WERI-Rb-1 (cell line): ENCODE measurements at regions not wholly inside any gene's neighbourhood (a gene's known extent, or its start where the extent isn't known, plus 50 kb on each side); places are given as distances from the start of the nearest gene placed in this dataset.

Experiments used
- DNase-seq: peaks from one replicate; pipeline ENCODE4 v3.0.0-alpha.2; 2020
- H3K27ac ChIP-seq: fragments of 250-450 bp; sonication (Bioruptor Pico); 2 replicates; pipeline ENCODE4 v1.5.1; 2020; ENCODE audit warnings: mild to moderate bottlenecking, moderate library complexity
- H3K27me3 ChIP-seq: fragments of 250-450 bp; sonication (Bioruptor Pico); 2 replicates; pipeline ENCODE4 v1.5.1; 2021; ENCODE audit warnings: mild to moderate bottlenecking, low read depth, moderate library complexity; ENCODE audit not compliant: insufficient read depth, severe bottlenecking
- H3K36me3 ChIP-seq: fragments of 250-450 bp; sonication (Bioruptor Pico); 2 replicates; pipeline ENCODE4 v1.5.1; 2020; ENCODE audit warnings: mild to moderate bottlenecking, moderate library complexity
- H3K4me3 ChIP-seq: 2 replicates; pipeline ENCODE4 v1.5.1; 2011; ENCODE audit warnings: low read depth, mild to moderate bottlenecking, control low read depth, low read length
- H3K9me3 ChIP-seq: fragments of 250-450 bp; sonication (Bioruptor Pico); 2 replicates; pipeline ENCODE4 v1.5.1; 2021; ENCODE audit warnings: mild to moderate bottlenecking, moderate library complexity; ENCODE audit not compliant: severe bottlenecking
- CTCF ChIP-seq: IDR thresholded peaks from 2 replicates; pipeline ENCODE4 v1.5.1; 2011; ENCODE audit warnings: low read depth, mild to moderate bottlenecking, control low read depth, inconsistent platforms, low read length

DNA sequence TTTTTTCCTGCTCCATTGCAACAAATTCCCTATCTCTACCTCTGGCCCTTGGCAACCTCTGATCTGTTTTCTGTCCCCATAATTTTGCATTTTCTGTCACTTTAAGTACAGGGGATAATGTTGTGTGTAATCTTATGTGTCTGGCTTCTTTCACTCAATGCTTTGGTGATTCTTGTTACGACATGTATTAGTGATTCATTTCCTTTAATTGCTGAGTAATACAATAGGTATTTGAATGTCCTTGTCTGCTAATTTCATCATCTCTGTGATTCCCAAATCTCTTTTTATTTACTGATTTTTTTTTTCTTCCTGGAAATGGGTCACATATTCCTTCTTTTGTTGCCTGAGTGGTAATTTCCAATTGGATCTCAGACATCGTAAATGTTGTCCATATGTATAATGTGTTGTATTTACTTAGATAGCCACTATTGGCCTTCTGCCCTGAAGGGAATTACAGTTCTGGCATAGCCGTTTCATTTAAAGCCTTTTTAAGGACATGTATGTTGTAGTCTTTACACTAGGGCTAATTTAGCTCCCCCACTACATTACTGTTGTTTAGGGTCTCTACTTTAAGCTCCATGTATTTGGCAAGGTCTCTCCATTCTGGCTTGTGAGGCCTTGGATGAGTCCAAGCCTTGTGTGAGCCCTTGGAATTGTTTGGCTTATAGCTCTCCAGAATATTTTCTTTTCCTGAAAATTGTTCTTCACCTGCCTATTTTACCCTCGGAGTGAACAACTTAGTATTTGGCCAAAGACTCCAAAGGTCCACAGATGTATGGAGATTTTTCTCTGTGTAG, 683.8 kb downstream of the LRRC70 start:
- TF ChIP-seq CTCF = no peak
- no peak overlapping the region for H3K27ac ChIP-seq
- DNase-seq = no peak
- H3K9me3 ChIP-seq = no peaks in the 10 kb centered on the region
- no peak overlapping the region for H3K4me3 ChIP-seq
- no peaks in the 10 kb centered on the region for H3K36me3 ChIP-seq
- H3K27me3 ChIP-seq = no peaks in the 10 kb centered on the region

DNA sequence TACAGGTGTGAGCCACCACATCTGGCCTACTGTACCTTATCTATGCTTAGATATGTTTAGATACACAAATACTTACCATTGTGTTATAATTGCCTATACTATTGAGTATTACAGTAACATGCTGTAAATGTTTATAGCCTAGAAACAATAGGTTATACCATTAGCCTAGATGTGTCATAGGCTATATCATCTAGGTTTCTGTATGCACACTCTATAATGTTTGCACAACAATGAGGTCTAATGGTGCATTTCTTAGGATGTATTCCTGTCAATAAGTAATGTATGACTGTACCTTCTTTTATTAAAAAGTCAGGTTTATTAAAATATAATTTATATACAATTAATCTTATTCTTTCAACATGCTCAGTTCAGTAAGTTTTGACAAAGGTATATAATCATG, 683.1 kb downstream of the LRRC70 start:
- no peak overlapping the region for H3K4me3 ChIP-seq
- H3K27ac ChIP-seq = no peak overlapping the region
- H3K36me3 ChIP-seq = no peaks in the 10 kb centered on the region
- TF ChIP-seq CTCF = no peak
- no peaks in the 10 kb centered on the region for H3K27me3 ChIP-seq
- no peak for DNase-seq
- H3K9me3 ChIP-seq = no peaks in the 10 kb centered on the region

DNA sequence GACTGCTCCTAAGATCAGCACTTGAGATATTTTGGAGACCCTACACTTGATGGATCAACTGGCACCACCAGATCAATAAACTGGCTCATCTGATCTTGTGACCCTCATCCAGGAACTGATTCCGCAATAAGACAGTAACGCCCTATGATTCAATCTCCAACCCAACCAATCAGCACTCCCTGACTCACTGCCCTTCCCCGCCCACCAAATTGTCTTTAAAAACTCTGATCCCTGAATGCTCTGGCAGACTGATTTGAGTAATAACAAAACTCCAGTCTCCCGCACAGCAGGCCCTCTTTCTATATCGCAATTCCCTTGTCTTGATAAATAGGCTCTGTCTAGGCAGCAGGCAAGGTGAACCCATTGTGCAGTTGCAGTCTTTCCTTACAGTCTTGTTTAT, 677.0 kb downstream of the LRRC70 start:
- no peaks in the 10 kb centered on the region for H3K27me3 ChIP-seq
- H3K9me3 ChIP-seq = no peaks in the 10 kb centered on the region
- no peaks in the 10 kb centered on the region for H3K36me3 ChIP-seq
- DNase-seq = no peak
- H3K27ac ChIP-seq = no peak overlapping the region
- H3K4me3 ChIP-seq = no peak overlapping the region
- TF ChIP-seq CTCF = no peak

GRCh38 chr5:63250939-63251338, 672.3 kb downstream of the LRRC70 start:
- no peaks in the 10 kb centered on the region for H3K36me3 ChIP-seq
- H3K9me3 ChIP-seq = no peaks in the 10 kb centered on the region
- DNase-seq = no peak
- TF ChIP-seq CTCF = no peak
- H3K27me3 ChIP-seq = no peaks in the 10 kb centered on the region
- no peak overlapping the region for H3K4me3 ChIP-seq
- no peak overlapping the region for H3K27ac ChIP-seq

GRCh38 chr5:63249960-63250359, 671.3 kb downstream of the LRRC70 start:
- Histone ChIP-seq H3K9me3 (no peaks in the 10 kb centered on the region), H3K36me3 (no peaks in the 10 kb centered on the region), H3K4me3 (no peak overlapping the region), H3K27me3 (no peaks in the 10 kb centered on the region), H3K27ac (no peak overlapping the region)
- DNase-seq = no peak
- TF ChIP-seq CTCF = no peak

- H3K4me3 ChIP-seq = no peak overlapping the region
- no peak for TF ChIP-seq CTCF
- H3K27ac ChIP-seq = no peak overlapping the region
- H3K36me3 ChIP-seq = no peaks in the 10 kb centered on the region
- no peaks in the 10 kb centered on the region for H3K27me3 ChIP-seq
- H3K9me3 ChIP-seq = no peaks in the 10 kb centered on the region
- DNase-seq = no peak
Observed at GRCh38 chr5:63247651-63248050, 669.0 kb downstream of the LRRC70 start.
